KG1 (cell line): ENCODE measurements at regions not wholly inside any gene's neighbourhood (a gene's known extent, or its start where the extent isn't known, plus 50 kb on each side); places are given as distances from the start of the nearest gene placed in this dataset.
"Not testable (repeated sequence)": the region's sequence is repeated elsewhere in the genome, so short reads cannot be mapped to it uniquely, and the experiment has no call there.

ENCODE experiments used
- DNase-seq: peaks from one replicate; lab custom pipeline; 2025; lab: John Stamatoyannopoulos, UW

DNA sequence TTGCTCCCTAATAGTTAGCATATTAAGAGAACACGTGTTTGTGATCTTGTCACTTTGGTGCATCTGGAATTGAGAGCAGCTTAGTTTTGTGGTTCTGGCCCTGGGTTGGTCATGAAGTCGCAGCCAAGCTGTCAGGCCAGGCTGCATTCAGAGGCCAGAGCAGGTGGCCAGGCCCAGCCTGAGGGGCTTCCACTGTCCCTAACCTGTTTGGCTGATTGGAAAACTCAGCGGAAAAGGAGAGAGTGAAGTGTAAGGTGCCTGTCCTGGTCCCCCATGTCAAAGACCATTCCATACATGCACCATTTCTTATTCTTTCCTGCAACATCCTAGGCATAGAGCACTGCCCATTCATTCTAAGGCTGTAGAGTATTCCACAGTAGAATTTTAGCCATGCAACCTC, 111.5 kb upstream of the IGLL5 start:
- DNase-seq = no peak

DNA sequence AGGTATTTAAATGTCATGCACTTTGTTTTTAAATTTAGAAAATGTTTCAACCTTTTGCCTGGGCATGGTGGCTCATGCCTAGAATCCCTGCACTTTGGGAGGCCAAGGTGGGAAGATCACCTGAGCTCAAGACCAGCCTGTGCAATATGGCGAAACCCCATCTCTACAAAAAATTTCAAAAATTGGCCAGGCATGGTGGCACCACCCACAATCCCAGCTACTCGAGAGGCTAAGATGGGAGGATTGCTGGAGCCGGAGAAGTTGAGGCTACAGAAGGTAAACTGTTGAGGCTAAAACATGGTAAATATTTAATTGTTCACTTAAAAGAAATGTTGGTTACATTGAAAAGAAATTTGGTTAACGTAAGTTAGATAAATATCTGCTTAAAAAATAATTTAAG, 108.4 kb upstream of the IGLL5 start:
- no peak for DNase-seq

DNA sequence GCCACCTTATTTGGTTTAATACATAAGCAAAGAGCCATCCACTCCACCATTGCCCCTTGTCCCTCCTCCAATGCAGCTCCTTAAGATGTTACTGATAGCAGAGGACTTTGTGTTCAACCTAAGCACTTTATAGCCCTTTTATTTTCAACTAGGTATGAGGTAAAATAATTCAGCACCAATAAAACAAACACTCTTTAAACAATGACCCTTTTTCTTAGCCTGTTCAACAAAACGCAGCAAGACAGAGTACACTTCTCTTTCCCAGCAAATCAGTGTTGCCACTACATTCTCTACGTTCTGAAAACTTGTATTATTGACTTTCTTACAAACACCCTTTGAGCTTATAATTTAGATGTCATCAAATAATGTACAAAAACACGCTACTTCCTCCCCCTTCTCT, 104.0 kb upstream of the IGLL5 start:
- no peak for DNase-seq

DNA sequence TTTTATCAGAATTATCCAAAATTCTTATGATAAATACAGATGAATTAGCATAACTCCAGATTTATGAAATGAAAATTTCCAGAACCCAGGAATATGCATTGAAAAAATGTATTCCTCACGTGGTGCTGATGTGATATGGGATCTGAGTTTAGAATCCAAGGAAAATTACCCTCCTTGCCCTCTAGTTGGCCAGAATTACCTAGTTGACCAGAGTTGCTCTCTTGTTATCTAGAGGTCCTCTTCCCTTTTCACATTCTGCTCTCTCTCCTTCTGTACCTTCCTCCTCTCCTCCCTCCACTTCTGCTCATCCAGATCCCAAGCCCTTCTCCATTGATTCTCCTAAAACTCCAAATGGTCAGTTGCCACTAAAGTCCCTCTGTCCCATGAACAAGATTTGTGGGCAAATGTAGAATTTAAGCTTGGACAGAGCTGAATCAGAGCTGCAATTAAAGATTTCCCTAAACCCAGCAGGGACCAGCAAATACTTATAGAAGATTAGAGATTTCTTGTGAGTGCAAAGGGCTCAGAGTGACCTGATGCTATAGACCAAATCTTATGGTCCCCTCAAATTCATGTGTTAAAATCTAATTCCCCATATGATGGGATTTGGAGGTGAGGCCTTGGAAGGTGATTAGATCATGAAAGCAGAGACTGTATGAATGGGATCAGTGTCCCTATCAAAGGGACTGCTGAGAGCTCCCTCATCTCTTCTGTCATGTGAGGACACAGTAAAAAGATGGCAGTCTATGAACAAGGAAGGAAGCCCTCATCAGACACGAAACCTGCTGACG, 103.2 kb upstream of the IGLL5 start:
- DNase-seq = no peak

DNA sequence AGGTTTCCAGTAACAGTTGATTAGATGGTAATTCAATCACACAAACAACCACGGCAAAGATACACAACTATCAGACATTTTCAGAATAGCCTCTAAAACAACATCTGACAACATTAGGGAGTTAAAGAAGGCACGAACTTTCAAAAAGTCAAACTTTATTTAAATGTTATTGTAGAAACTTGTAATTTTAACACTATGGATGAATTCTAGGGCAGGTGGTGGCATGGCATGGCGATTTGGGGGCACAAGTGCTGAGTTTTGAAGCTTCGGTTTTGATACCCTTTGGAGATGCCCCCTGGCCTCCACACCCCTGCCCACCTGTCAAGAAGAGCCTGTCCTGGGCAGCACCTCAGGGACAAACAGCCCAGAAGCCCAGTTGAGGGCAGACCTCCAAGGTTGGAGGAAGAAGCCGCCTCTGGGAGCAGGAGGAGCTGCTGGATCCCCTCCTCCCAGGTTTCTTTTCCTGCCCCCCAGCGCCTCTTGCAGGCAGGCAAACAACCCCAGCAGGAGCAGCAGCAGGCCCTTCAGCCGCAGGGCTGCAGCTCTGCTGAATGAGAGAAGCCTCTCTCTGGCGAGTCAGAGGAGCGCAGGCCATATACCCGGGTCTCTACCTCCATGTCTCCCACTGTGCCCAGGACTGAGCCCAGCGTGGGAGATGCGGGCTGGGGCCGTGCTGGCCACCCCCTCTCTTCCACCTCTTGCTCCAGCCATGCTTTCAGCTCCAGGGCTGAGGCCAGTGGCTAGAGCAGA, 102.1 kb upstream of the IGLL5 start:
- DNase-seq = no peak

DNA sequence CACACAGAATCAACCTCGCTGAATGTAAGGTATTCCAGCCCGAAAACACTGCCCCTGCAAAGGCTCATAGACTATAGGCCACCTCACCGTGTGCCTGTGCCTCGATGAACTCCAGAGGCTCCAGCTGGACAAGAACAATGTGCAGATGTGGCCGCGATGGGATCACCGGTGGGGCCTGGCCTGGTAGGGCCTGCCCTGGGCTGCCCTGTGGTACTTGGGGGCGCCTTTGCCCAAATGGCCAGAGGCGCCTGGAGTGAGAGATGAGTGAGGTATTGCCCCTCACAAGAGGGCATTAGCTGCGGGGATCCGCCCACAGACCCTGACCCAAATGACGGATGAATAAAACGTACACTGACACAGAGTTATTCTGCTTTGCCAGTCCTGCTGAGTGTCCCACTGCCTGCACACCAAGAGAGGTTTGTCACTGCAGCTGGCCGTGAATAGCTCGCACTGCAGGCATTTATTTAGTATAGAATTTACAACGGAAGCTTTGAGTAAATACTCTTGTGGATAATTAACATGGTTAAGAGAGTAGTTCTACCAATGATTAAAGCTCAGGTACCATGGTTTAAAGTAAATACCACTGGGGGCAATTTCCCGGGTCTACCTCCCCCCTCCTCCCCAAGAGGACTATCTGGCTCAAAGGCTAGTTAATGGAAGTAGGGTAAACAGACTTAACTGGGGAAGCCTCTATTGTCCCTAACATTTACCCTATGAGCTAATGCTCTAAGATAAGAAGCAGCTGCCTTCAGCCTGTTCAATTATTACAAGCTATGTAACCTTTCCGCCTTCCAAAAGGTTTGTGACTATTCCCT, 101.1 kb upstream of the IGLL5 start:
- no peak for DNase-seq

DNA sequence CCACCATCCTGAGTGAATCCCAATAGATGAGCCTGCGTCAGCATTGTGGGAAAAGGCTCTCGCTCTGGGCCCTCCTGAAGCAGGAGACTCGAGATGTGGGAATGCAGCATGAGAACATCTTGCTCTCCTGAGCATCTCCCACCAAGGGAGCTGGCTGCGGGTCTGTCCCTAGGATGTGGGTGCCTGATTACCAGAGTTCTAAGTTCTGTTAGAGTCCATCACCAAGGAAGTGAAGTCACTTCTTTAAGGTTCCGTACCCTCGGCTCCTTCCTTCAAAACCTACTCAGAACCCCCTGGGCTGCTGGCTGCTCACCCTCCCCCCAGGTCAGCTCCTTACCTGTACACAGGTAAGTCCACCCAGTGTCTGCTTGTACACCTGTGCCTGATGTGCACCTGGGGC, 100.5 kb upstream of the IGLL5 start:
- DNase-seq = no peak

DNA sequence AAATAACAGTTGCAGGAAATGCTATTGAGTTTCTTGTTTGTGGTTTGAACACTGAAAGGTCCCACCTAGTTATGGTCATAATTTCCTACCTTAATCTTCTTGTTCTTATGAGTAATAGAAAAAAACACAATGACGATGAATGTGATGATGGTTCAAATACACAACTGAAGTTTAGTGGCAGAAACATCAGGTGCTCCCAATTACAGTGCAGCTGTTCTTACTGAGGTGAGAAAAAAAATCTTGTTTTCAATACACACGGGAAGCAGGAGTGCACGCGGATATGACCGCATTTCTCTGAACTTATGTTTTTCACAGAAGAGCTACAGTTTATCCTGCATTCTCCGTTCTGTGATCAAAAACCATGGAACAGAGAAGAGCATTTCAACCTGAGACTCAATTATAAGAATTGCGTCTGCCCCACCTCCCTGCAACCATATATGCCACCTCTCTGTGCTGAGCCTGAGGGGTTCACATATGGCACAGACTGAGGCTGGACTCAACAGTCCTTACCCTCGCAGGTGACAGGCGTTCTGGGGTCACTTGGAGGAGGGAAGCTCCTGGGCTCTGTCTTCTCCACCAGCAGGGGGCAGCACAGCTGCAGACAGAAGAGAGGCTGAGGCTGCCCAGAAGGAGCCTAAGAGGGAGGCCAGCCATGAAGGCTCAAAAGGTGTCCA, 99.7 kb upstream of the IGLL5 start:
- DNase-seq = peak; percentile 44

DNA sequence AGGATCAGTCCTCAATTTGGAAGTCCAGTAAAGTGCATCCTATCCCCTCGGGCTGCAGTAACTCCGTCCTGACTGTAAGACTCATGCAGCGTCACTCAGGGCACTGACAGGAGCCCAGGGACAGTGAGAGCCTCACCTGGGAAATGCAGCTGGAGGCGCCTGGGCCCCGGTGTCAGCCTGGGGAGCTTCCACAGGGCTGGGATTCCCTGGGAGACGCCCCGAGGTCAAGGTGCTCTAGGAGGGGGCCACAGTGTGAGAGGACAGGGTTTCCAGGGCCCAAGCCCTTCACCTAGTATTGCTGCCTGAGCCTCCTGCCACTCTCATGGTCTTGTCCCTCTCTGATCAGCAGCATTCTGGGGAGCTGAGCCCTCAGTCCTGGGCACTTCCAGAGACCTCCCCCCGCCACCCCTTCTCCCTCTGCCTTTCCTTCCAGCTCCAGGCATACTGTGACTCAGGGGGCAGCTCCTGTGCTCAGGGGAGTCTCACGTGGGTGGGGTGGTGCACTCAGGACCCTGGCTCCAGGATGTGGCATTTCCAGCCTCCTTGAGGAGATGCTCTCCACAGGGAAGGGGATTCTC, 99.1 kb upstream of the IGLL5 start:
- DNase-seq = no peak

DNA sequence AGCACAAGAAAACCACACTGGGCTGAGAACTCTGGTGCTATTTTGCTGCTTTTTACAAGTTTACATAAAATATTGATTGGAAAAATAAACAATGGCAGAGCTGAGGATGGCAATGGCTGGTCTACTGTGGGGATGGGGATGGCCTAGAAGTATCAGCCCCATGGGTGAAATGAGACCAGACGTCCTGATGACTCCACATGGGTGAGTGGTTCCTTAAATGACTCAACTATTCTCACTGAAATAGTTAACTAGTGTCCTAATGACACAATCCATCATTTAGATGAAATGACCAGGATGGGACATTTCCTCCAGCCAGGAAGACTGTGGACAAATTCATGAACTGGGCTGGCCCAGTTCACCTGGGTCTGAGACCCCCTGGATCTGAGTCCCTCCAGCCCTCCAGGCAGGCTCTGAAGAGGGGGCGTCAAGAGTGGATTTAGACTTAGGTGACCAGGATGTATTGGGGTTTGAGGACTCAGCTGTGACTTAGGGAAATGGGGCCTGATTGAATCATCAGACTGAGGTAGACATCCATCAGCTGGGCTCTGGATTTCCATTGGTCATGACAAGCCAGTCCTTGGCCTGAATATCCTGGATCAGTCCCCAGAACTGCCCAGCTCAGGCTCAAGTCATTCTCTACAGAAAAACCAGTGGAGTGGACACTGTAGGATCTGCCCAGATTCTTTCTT, 98.2 kb upstream of the IGLL5 start:
- no peak for DNase-seq

DNA sequence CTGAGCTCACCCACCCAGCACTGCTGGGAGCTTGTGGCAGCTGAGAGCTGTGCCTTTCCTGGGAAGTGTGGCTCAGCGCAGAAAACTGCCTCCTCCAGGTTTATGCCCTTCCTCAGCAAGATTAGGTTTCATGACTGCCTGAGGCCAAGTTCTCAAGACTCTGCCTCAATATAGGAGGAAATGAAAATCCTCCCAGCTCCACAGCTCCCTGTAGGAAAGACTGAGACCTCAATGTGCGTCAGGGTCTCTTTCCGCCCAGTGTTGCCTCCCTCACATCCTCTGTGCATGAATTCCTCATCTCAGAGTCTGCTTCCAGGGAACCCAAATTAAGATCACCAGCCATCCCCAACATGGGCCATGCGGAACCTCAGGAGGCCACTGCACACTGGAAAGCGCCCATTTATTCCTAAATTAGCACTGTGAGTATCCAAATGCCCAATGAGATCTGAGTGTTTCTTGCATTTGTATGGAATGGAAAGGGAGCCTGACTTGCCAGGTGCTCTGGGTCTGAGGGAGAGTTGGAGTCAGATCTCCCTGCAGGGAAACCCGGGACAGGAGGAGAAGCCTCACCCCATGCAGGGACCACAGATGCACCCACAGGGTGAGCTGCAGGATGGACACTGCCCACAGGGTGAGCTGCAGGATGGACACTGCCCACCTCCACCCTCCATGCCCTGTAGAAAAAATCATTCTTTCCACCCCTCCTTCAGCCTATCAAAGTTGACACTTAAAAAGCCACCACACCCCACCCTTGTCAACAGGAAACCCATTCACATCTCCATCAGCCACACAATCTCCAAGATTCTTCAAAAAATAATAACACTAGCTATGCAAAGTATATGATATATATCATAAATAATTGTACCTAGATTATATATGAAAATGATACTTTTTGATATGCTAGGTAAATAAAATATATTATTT, 97.4 kb upstream of the IGLL5 start:
- no peak for DNase-seq

DNA sequence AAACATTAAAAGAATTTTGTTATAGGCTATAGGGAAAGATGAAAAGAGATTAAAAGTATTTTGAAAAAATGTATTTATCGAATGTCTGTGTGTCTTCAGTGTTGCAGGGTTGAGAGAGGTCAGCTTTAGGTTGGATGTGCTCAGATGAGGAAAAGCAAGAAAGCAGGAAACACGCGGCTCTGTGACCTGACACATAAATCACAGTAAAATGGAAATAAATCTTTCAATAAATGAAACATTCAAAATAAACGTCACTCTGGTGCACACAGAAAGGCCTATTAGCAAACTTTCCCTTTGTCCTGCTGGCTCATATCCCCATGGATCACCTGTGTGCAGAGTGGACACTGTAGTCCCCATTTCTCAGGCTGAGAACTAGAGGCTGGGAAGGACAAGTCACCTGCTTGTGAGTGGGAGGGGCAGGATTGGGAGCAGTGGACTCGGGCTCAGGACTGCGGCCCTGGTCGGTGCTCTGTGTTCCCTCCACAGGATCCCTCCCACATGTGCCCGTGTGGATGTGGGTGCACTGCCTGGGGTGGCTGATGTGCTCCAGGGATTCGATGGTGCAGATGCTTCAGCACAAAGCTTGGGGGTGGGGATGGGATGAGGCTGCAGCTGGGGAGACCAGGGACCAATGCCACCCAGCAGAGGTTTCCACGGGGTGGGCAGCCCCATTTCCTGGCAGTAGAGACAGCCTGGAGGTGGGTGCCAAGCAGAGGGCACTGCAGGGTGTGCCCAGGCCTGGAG, 96.0 kb upstream of the IGLL5 start:
- DNase-seq = no peak

DNA sequence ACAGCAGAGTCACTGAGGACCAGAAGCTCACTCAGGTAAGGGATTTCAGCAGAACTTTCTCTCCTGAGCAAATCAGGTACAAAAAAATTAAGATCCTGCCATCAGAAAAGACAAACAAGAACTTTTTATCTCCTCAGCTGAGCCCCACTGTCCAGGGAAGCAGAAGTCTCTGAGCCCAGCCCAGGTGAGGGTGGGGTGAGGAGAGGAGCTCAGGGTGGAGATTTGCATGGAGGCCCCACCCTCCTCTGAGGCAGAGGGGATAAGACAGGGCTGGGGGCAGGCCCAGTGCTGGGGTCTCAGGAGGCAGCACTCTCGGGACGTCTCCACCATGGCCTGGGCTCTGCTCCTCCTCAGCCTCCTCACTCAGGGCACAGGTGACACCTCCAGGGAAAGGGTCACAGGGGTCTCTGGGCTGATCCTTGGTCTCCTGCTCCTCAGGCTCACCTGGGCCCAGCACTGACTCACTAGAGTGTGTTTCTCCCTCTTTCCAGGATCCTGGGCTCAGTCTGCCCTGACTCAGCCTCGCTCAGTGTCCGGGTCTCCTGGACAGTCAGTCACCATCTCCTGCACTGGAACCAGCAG, 95.3 kb upstream of the IGLL5 start:
- not testable (repeated sequence) for DNase-seq

DNA sequence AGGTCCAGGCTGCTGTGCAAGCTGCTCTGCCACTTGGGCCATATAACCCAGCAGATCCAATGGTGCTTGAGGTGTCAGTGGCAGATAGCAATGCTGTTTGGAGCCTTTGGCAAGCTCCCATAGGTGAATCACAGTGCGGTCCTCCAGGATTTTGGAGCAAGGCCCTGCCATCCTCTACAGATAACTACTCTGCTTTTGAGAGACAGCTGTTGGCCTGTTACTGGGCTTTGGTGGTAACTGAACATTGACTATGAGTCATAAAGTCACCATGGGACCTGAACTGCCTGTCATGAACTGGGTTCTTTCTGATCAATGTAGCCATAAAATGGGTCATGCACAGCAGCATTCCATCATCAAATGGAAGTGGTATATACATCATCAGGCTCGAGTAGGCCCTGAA, 92.0 kb upstream of the IGLL5 start:
- not testable (repeated sequence) for DNase-seq

DNA sequence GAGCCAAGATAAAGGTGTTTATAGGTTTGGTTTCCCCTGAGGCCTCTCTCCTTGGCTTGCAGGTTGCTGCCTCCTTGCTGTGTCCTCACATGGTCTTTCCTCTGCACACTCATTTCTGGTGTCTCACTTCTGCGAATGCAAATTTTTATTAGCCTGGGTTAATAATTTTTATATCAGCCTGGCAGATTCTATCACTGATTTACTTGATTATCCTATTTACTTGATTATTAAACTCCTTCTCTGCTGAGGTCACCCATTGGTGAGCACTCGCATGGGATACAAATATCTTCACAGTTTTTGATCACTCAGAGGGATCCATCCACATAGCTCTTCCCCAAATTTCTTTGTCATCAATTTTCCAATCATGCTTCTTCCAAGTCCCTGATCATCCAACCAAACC, 90.9 kb upstream of the IGLL5 start:
- no peak for DNase-seq

DNA sequence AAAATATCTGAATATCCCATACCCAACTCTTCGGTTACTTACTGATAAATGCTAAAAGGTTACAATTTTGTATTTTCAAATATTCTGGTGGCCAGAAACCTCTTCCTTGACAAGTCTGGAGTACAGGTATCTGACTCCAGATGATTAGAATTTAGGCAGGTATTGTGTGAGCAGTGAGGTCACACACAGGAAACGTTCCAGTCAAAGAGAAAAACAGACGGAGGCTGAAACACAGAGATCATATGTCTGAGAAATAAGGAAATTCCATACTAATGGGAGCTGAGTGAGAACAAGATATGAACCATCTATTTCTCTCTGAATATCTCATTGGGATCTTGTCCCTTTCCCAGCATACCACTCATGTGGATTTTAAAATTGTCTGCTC, 89.4 kb upstream of the IGLL5 start:
- no peak for DNase-seq

DNA sequence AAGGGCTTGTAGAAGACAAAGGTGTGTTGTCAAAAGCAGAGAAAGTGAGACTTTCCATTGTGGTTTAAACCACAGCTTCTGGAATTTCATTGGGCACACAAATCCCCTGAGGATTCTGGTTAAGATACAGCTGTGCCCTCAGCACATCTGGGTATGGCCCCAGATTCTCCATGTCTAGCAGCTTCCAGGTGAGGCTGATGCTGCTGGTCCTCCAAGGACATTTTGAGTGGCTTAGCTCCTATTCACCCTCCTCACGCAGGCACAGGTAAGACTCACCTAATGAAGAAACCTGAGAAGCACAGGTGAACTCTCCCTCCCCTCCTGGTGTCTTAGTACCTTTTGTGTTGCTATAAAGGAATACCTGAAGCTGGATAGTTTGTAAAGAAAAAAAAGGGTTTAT, 88.9 kb upstream of the IGLL5 start:
- DNase-seq = no peak

DNA sequence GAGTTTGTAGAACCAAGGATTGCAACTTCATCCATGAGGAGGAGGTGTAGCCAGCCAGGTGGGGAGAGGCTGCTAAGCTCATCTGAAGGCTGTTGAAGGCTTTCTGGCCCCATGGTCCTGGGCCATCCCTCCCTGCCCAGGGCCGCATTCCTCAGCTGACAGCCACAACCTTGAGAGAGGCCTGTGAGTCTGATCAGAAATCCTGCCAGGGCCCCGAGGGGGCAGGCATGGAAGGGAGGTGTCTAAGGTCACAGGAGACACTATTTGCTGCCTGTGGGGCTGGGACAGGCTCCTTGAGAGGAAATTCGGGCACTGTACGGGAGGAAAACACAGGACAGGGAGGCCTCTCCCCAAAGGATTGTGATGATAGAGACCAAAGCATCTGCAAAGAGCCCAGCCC, 88.1 kb upstream of the IGLL5 start:
- no peak for DNase-seq

DNA sequence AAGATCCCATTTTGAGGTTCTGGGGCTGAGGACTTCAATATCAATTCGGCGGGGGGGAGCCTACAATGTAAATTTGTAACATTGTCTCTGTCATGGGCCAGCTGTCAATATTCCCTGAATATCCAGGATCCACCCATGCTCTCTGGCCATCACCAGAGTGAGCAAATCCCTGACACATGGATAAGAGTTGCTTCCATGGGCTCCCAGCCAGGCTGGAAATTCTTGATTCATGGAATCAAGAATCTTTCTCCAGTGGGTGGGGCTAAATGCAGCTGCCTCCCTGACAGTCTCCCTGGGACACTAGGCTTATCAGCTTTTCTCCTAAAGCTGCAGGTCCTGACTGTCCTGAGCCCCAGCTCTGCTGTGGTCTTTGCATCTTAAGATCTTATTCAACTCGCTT, 86.9 kb upstream of the IGLL5 start:
- no peak for DNase-seq
